ENCODE measurements at regions not wholly inside any gene's neighbourhood (a gene's known extent, or its start where the extent isn't known, plus 50 kb on each side); places are given as distances from the start of the nearest gene placed in this dataset.

GRCh38 chr16:49181791-49182518 is 99.7 kb downstream of the CBLN1 start:
- TF ChIP-seq POLR2A (IDR thresholded peaks at IDR 0.05) (no peak), CTCF (IDR thresholded peaks at IDR 0.05 in 4 of 5, conservative IDR thresholded peaks at IDR 0.05 in 1 of 5) (no peak)

Data from gastrocnemius medialis (tissue), 4 donors.